NCI-H2227 (cell line): ENCODE measurements at regions not wholly inside any gene's neighbourhood (a gene's known extent, or its start where the extent isn't known, plus 50 kb on each side); places are given as distances from the start of the nearest gene placed in this dataset.
"Not testable (repeated sequence)": the region's sequence is repeated elsewhere in the genome, so short reads cannot be mapped to it uniquely, and the experiment has no call there.

ENCODE experiments used
- DNase-seq: peaks from one replicate; lab custom pipeline; 2025; ENCODE audit not compliant: unreplicated experiment; lab: John Stamatoyannopoulos, UW

DNA sequence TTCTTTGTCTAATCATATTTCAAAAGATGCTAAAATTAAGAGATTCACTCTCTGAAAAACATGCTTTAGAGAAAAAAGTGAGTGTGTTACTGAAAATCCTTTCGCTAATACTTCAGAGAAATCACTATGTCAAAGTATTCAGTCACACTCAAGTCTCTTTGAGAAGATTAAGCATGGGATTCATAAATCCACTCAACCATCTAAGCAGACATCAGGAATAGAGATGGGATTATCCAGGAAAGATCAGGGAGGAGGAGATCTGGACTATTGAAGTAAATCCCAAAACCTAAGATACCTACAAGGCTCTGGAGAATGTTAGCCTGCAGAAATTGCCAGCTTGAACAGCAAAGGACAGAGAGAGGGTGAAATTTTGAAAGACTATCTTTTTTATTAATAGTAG lies 317.2 kb upstream of the ACO1 start:
- no peak for DNase-seq

DNA sequence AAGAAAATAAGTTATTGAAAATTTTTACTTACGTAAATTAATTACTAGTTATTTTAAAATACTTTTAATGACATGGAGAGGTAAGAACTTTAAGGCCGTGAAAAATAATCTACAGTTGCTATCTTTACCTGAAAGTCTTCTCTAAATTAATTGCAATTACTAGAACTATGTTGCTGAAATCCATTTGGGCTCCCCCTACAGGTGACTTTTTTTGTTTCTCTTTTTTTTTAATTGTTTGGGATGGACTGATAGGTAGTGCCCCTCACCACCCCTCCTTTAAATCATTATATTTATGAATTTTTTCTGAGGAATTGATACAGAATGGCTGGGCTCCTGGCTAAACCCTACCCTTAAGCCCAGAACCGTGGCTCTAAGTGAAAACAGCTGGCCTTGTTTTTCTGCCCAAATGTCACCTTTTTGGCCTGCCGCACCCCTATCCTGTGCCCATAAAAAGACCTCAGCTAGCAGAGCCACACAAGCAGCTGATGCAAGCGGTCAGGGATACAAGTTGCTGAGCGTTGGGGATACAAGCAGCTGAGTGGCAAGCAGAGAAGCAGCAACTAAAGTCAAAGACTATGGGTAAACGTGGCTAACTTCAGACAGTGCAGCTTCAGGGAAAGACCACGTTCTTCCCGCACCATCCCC lies 315.2 kb upstream of the ACO1 start:
- DNase-seq: no peak

DNA sequence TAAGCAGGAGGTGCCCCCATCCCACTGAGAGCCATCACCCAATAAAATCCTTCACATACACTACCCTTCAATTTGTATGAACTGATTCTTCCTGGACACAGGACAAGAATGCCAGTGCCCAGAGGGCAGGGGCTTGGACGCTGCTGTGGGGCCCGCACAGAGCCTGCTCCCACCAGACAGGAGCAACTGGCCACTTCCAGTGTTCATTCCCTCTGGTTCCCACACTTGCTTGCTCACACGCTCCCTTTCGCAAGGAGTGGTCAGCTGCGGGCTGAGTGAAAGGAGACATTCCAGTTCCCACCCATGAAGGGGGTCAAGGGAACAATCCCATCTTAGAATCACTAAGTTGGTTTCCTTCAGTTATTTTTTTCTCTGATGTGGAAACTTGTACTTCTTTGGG lies 314.5 kb upstream of the ACO1 start:
- DNase-seq: no peak

DNA sequence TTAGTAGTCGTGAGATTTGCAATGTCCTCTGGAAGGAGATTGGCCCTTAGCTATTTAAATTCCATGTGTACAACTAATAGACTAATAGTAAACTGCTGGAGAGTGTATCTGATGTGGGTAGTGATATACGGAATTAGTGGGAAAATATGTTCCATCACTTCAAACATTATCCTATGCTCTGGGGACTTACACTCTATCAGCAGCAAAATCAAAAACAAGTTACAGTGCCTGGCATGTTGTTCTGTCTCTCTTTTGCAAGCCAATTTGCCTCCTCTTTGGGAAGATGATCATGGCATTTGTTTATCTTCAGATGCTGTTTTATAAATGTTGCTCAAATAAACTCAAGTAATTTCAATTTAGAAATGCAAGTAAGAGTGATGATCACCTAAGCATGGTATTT lies 311.9 kb upstream of the ACO1 start:
- no peak for DNase-seq

DNA sequence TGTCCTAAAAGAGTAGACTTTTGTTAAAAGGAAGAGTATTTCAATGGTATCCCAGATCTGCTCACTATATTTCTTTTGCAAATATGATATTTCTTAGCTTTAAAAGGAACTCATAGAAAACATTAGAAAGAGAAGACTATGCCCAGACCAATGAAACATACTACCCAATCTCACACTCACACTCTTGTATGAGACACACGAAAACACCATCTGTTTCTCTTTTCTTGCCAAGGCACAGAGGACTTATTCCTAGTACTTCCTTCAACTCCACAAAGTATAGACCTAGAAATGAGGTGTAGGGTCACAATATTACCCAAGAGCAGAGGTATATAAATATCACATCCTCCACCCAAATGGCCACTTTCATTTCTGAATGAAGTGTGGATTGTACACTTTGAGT lies 292.4 kb upstream of the ACO1 start:
- no peak for DNase-seq

DNA sequence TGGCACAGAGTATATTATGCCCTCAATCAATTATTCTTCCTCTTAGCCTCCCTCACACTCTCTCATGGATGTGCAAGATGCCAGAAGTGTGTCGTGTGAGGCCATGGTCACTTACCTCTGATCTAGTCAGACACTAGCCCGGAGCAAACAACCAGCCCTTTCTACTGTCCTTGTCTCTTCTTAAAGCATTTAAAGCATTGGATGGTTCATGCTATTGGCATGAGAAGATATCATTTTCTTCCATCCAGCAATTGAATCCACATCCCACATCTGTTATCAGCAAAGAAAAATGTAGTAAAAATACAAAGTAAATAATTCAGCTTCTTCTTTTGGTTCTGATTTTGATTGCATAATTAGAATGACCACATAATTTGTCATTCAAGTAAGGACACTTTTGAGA lies 267.2 kb upstream of the ACO1 start:
- DNase-seq: no peak

DNA sequence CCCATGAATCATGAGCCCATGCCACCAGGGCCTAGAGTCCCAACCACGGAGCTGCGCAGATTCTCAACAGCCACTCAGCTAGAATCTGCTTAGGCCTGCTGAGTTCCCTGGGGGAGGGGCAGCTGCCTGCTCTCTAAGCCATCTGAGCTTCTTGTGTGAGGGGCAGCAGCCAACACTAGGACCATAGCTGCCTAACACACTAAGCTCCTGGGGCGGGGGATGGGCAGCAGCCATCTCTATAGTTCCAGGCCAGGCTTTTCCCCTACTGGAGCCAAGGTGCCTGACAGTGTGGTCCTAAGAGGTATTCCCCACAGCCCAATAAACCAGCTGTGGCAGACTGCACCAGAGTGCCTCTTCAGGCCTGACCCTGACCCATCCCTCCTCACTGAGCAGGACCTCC lies 255.9 kb upstream of the ACO1 start:
- no peak for DNase-seq

DNA sequence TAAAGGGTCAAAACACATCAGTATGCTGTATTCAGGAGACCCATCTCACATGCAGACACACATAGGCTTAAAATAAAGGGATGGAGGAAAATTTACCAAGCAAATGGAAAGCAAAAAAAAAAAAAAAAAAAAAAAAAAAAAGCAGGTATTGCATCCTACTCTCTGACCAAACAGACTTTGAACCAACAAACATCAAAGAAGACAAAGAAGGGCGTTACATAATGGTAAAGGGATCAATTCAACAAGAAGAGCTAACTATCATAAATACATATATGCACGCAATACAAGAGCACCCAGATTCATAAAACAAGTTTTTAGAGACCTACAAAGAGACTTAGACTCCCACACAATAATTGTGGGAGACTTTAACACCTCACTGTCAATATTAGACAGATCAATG lies 253.7 kb upstream of the ACO1 start:
- not testable (repeated sequence) for DNase-seq

DNA sequence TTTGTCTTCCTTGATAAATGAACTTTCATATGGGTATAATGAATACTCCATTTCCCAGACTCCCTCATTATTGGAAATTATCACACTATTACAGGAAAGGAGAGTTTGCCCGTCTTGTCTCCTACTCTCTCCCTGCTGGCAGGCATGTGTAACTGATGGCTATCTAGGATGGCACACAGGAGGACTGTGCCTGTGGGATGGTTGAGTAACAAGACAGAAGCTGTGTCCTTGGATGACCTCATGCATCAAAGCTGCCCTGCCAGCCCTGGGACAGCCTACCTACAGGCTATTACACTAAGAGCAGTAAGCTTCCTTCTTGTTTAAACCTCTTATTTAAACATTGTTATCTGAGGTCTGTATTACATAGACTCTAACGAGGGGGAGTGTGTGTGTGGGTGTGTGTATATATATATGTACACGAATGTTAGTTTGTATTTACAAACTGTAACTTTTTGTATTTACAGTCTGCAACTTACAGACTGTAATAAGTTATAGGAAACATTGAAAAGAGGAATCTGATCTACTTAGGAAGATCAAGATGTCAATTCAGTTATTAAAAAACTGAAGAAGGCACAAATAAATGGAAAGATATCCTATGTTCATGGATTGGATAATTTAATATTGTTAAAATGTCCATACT lies 247.6 kb upstream of the ACO1 start:
- no peak for DNase-seq

DNA sequence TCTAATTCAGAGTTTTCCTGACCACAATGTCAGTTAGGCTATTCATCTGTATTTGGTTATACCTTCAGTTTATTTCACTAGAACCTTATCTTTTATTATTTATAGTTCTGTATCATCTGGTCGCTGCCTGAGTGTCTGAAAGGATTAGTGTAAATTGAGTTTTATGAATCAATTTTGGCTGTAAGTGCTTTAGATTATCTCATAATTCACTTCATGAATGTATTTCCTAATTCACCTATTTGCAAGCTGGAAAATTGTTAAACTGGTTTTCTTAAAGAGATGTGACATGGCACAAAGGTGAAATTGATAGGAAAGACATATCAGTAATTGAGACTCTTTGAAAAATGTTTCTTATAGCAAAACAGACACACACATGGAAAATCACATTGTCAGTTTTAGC lies 242.4 kb upstream of the ACO1 start:
- DNase-seq: no peak

DNA sequence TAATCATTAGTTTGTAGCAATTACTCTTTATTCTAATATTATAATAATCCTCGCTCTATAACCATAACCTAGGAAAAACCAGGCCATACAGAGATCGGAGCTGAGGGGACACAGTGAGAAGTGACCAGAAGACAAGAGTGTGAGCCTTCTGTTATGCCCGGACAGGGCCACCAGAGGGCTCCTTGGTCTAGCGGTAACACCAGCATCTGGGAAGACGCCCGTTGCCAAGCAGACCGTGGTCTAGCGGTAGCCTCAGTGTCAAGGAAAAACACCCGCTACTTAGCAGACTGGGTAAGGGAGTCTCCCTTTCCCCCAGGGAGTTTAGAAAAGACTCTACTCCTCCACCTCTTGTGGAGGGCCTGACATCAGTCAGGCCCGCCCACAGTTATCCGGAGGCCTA lies 235.9 kb upstream of the ACO1 start:
- DNase-seq: not testable (repeated sequence)

DNA sequence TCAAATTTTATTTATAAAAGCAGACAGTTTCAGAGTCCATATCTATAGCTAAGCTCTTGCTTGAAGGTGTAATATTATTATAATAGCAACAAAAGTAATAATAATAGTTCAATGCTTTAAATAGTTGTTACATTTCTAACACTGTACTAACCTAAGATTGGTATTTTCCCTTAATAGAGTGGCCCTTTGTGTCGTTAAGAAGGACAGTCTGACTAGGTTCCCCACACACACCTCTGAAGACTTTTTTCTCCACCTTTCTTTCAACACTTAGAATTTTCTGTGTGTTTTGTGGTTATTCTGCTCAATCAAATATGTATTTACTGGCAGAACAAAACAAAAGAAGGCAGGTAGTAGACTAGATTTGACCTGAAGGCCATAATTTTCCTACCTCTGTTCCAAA lies 223.2 kb upstream of the ACO1 start:
- DNase-seq: no peak

DNA sequence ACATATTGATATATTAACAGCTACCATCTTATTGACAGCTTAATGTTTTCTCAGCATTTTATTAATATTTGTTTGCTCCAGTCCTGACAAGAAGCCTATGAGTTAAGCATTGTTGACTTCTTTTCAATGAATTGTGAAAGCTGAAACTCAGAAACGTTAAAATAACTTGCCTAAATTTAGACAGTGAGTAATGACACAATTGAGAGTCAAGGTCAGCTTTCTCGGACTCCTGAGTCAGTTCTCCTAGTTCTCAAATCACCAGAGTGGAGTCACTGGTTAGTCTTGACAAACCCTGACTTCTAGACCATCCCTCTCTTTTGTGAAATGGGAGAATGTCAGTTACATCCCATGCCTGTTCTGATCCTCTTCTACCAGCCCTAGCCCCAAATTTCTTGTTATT lies 222.7 kb upstream of the ACO1 start:
- DNase-seq: no peak

DNA sequence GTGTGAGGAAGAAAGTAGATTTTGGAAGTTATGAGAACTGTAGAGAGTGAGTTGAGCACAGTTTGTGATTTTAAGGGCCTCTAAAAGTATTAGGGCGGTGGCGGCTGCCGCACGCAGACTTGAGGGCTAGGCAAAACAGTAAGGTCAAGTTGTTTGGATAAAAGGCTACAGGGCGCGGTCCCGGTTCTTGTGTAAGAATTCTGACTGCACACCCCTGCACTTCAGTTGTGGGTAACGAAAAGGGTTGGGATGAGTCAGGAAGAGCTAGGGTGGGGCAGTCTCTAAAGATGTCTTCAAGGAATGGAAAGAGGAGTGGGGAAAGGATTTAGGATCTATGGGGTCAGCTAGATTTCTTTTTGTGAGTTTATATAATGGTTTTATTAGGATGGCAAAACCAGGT lies 218.1 kb upstream of the ACO1 start:
- DNase-seq: not testable (repeated sequence)

DNA sequence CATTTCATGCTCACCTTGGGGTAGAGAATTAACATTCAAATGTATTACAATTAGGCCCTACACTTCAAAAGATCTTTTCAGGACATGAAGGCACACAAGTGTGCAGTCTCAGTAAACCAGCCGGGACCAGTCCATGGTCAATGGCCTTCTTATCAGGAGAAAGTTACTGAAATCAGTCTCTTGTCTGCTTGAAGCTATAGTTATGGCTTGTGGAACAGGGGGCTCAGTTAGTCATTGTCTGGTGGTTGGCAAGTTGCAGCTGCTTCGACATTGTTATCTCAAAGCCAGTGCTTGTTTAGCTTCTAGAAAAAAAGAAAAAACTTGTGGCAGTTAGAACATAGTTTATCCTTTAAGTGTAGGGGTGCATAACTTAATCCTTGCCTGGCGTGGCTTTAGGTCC lies 213.1 kb upstream of the ACO1 start:
- no peak for DNase-seq

DNA sequence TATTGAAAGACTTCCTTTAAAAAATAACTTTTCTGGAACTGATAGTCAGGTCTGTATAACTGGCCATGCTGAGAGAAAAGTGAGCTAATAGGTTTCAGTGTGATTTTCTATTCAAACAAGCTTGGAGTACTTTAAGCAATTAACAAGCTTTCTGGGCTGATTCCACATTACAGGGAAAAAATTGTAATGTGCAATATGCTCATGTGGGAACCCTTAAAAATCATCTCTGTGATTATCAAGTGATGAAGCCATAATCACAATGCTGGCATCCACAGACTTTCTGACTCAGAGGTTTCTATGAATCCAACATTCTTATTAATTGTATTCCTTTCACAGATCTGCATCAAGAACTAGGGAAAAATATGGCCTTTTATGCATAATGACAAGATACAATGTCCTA lies 212.2 kb upstream of the ACO1 start:
- DNase-seq: no peak

DNA sequence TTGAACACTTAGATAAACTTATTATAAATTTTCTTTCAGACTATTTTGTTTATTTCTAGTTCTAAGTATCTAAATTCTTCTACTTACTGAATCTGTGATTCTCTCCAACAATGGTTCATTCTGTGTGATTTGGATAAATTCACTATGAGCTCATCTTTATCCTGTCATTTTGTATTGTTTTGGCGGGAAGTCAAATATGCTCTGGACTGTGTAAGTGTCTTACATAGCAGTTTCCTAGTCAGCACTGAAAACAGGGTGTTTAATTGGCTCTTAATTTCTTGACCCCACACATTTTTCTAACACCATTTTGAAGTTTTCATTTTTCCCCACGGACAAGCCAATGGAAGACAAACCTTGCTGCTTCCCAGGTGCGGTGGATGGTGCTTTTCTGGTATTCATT lies 207.0 kb upstream of the ACO1 start:
- no peak for DNase-seq

DNA sequence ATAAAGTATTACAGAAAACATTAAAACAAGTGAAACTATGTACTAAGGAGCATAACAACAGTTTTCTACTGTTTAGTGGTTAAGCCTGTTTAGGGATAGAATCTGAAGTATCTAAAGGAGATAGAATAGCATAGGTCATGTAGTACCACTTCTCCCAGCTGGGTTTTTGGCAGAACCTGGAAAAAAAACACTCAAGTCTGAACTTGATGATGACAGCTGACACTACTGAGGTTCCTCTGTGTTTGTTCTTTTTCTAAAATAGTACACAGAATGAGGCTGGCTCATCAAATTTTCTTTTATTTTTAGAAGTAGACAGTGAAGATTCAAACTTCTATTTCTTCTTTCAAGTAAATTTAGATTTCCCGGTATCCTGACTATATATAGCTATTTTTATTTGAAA lies 203.8 kb upstream of the ACO1 start:
- no peak for DNase-seq

DNA sequence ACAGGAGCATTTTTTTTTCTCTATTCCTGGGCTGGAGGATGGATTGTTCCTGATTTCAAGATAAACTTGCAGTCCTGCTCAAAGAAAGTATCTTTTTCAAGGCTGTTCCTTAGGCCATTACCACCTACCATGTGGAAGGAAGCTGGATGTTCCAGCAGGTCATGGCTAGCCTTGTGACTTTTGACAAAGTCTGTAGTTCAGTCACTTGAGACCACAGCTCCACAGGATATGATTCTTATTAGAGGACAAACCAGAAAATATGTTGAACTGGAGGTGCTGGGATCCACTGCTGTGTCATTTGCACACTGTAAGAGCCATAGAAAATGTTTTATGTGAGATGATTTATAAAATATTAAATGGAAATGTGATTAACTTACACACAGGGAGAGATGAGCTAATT lies 184.2 kb upstream of the ACO1 start:
- DNase-seq: no peak

DNA sequence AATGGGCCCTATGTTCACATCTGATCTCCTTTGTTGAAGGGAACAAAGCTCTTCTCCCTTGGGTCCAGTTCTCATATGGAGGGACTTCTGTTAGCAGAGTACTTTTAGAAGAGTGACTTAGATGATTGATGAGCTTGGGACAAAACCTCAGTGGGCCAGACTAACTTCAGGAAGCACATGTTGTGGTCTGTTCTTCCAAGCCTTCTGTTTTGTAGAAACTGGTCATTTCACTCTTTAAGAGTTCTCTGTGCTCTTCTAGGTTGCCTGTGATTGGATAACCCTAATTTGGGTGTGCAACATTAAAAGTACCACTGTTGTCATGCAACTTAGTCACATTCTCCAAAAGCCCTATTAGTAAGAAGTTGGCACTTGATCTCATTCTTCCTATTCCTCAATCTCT lies 183.5 kb upstream of the ACO1 start:
- no peak for DNase-seq

DNA sequence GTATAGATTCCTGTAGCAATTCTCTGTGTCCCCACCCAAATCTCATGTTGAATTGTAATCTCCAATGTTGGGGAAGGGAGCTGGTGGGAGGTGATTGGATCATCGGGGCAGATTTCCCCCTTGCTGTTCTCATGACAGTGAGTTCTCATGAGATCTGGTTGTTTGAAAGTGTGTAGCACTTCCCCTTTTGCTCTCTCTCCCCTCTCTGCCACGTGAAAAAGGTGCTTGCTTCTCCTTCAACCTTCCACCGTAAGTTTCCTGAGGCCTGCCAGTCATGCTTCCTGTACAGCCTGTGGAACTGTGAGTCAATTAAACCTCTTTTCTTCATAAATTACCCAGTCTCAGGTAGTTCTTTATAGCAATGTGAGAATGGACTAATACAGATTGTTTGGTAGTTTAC lies 175.3 kb upstream of the ACO1 start:
- not testable (repeated sequence) for DNase-seq

DNA sequence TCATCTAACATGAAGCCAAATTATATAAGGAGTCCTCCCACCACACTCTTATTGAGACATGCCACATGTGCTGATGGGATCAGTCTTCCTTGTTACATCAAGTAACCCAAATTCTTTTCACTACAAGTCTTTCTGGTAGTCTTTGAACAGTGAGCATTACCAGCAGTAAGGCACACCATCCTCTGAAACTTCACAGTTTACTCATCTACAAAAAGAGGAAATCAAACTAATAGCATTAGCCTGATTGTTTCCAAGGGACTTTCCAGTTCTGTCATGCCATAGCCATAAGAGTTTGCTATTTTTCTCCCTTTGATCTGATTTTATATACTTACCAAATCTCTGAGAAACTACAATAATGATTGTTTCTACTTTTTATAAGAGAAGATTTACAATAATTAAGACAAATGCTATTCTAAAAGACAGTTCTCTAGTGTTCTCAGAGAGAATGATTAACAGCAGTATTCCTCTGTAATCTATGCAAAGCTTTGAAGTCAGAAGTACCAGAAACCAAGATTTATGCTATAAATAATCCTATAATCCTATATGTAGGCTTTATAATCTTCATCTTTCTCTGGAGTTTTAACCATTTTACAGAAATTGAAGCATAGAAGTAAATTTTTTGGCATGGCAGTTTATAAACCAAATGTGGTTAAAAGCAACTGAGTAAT lies 166.2 kb upstream of the ACO1 start:
- no peak for DNase-seq

DNA sequence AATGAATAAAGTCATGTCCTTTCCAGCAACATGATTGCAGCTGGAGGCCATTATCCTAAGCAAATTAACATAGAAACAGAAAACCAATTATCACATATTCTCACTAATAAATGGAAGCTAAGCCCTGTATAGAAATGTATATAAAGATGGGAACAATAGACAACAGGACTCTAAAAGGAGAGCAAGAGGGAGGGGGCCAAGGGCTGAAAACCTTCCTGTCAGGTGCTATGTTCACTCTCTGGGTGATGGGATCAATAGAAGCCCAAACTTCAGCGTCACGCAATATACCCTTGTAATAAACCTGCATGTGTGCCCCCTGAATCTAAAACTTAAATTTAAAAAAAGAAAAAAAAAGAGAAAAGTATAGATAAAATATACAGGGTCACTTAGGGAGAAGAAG lies 163.7 kb upstream of the ACO1 start:
- no peak for DNase-seq
